HepG2 (cell line): ENCODE measurements at regions not wholly inside any gene's neighbourhood (a gene's known extent, or its start where the extent isn't known, plus 50 kb on each side); places are given as distances from the start of the nearest gene placed in this dataset.

Source experiments
- ATAC-seq: fragments of 200-7000 bp; cut with Tn5 transposase; 3 replicates; pipeline ENCODE4 v1.9.1; 2020; ENCODE audit warnings: mild to moderate bottlenecking, moderate library complexity
- BruUV-seq: library from RNA; stranded (reverse); fragments of 400-500 nt; replicated peaks from 2 replicates; lab custom pipeline; 2021; lab: Mats Ljungman, UMichigan
- CTCF ChIA-PET: fragments of 300-600 bp; formaldehyde crosslinking; extraction: SDS; loops from one replicate; lab custom pipeline; 2021; ENCODE audit warnings: low total read pairs, inconsistent platforms, low intra/inter-chr PET ratio; lab: Yijun Ruan, JAX
- POLR2A ChIA-PET: fragments of 350-600 bp; sonication (Branson Sonifier 250); formaldehyde crosslinking; loops from one replicate; lab custom pipeline; 2020; ENCODE audit warnings: antibody characterized with exemption, inconsistent platforms; lab: Yijun Ruan, JAX
- DNase-seq: peaks from one replicate; pipeline ENCODE4 v3.0.0-alpha.2; 2015; ENCODE audit warnings: low spot score
- FAIRE-seq: peaks from 3 replicates; lab custom pipeline; 2011; peaks lifted over from hg19 to GRCh38; lab: Jason Lieb, UNC
- H2AFZ ChIP-seq: one replicate; pipeline ENCODE4 v1.6.1; 2011; ENCODE audit warnings: low read length, inconsistent platforms
- H3K27ac ChIP-seq: fragments of 300-600 bp; 3 replicates; pipeline ENCODE4 v1.8.0; 2011; ENCODE audit warnings: mixed run types, mild to moderate bottlenecking, mixed read lengths, low read length, inconsistent platforms; ENCODE audit not compliant: insufficient read depth; ENCODE audit errors: extremely low read length
- H3K27me3 ChIP-seq, 2 experiments: fragments of 200-600 bp in 1 of 2; 2 replicates in 1 of 2; 3 replicates in 1 of 2; pipeline versions ENCODE4 v1.6.0 to v1.8.0; 2011; ENCODE audit warnings: low read length in 2 of 2, mild to moderate bottlenecking in 2 of 2, moderate library complexity in 2 of 2, inconsistent platforms in 1 of 2; ENCODE audit not compliant: insufficient read depth in 2 of 2, control insufficient read depth in 1 of 2
- H3K36me3 ChIP-seq, 2 experiments: fragments of 200-600 bp in 1 of 2; replicated peaks in 1 of 2; 2 replicates in 1 of 2; 3 replicates in 1 of 2; pipeline versions ENCODE4 v1.5.1 to v1.8.0; 2011; ENCODE audit warnings: low read length in 2 of 2, inconsistent platforms in 1 of 2; ENCODE audit not compliant: insufficient read depth in 2 of 2, control insufficient read depth in 1 of 2
- H3K4me1 ChIP-seq: 2 replicates; pipeline ENCODE4 v1.5.1; 2012; ENCODE audit warnings: low read length, inconsistent platforms; ENCODE audit not compliant: insufficient read depth
- H3K4me2 ChIP-seq: 2 replicates; pipeline ENCODE4 v1.6.0; 2011; ENCODE audit warnings: low read depth, low read length, inconsistent platforms
- H3K4me3 ChIP-seq, 3 experiments: fragments of 200-600 bp in 1 of 3; sonication (generic), shearing (Covaris generic) in 1 of 3; replicated peaks in 1 of 3; 2 replicates each; pipeline ENCODE4 v1.5.1; 2011 to 2016; ENCODE audit warnings: low read length in 3 of 3, inconsistent platforms in 2 of 3, low read depth in 2 of 3, mild to moderate bottlenecking in 2 of 3, control low read depth in 1 of 3, mixed read lengths in 1 of 3; ENCODE audit not compliant: insufficient read depth in 1 of 3
- H3K79me2 ChIP-seq: one replicate; pipeline ENCODE4 v1.6.1; 2011; ENCODE audit warnings: low read length, inconsistent platforms; ENCODE audit not compliant: insufficient read depth
- H3K9ac ChIP-seq: 2 replicates; pipeline ENCODE4 v1.6.0; 2011; ENCODE audit warnings: mild to moderate bottlenecking, low read depth, low read length, inconsistent platforms; ENCODE audit not compliant: insufficient read depth
- H3K9me3 ChIP-seq: 2 replicates; pipeline ENCODE4 v1.5.1; 2012; ENCODE audit warnings: mild to moderate bottlenecking, low read length
- H4K20me1 ChIP-seq: 2 replicates; pipeline ENCODE4 v1.6.0; 2011; ENCODE audit warnings: inconsistent platforms, mild to moderate bottlenecking, low read length, moderate library complexity; ENCODE audit not compliant: insufficient read depth
- CCDC6 ChIP-seq: sonication (generic); formaldehyde crosslinking; IDR thresholded peaks from 2 replicates; pipeline ENCODE4 v1.8.1; 2022; ENCODE audit warnings: mild to moderate bottlenecking, missing genetic modification reagents, moderate library complexity
- HDAC2 ChIP-seq: sonication (generic); formaldehyde crosslinking; IDR thresholded peaks from 2 replicates; pipeline ENCODE4 v1.4.0; 2020; ENCODE audit warnings: missing genetic modification reagents
- ISX ChIP-seq: sonication (generic); formaldehyde crosslinking; conservative IDR thresholded peaks from 2 replicates; pipeline ENCODE4 v1.5.0; 2020; ENCODE audit warnings: missing genetic modification reagents
- MIXL1 ChIP-seq: IDR thresholded peaks from 2 replicates; pipeline ENCODE4 v1.6.1; 2016
- PHF21A ChIP-seq: sonication (generic); formaldehyde crosslinking; IDR thresholded peaks from 2 replicates; pipeline ENCODE4 v1.5.0; 2020; ENCODE audit warnings: mild to moderate bottlenecking, missing genetic modification reagents
- SALL1 ChIP-seq: sonication (generic); formaldehyde crosslinking; IDR thresholded peaks from 2 replicates; pipeline ENCODE4 v1.8.0; 2022; ENCODE audit warnings: mild to moderate bottlenecking, missing genetic modification reagents
- SP140L ChIP-seq: sonication (generic); formaldehyde crosslinking; IDR thresholded peaks from 2 replicates; pipeline ENCODE4 v1.4.0; 2020; ENCODE audit warnings: missing genetic modification reagents, borderline replicate concordance
- XBP1 ChIP-seq: sonication (generic); formaldehyde crosslinking; IDR thresholded peaks from 2 replicates; pipeline ENCODE4 v1.5.0; 2020; ENCODE audit warnings: missing genetic modification reagents
- YEATS2 ChIP-seq: sonication (generic); formaldehyde crosslinking; IDR thresholded peaks from 2 replicates; pipeline ENCODE4 v1.4.0; 2020; ENCODE audit warnings: missing genetic modification reagents, borderline replicate concordance
- ZFP37 ChIP-seq: sonication (generic); formaldehyde crosslinking; IDR thresholded peaks from 2 replicates; pipeline ENCODE4 v1.4.0; 2020; ENCODE audit warnings: missing genetic modification reagents, borderline replicate concordance
- ZKSCAN5 ChIP-seq: sonication (generic); formaldehyde crosslinking; IDR thresholded peaks from 2 replicates; pipeline ENCODE4 v1.5.1; 2020; ENCODE audit warnings: mild to moderate bottlenecking, missing genetic modification reagents
- ZNF136 ChIP-seq: sonication (generic); formaldehyde crosslinking; IDR thresholded peaks from 2 replicates; pipeline ENCODE4 v1.8.1; 2022; ENCODE audit warnings: low read depth, mild to moderate bottlenecking, moderate library complexity, missing genetic modification reagents
- ZNF30 ChIP-seq: sonication (generic); formaldehyde crosslinking; IDR thresholded peaks from 2 replicates; pipeline ENCODE4 v1.5.0; 2020; ENCODE audit warnings: mild to moderate bottlenecking, missing genetic modification reagents
- ZNF329 ChIP-seq: sonication (generic); formaldehyde crosslinking; IDR thresholded peaks from 2 replicates; pipeline ENCODE4 v1.9.0; 2021; ENCODE audit warnings: low read depth, mild to moderate bottlenecking, missing genetic modification reagents
- ZNF468 ChIP-seq: sonication (generic); formaldehyde crosslinking; IDR thresholded peaks from 2 replicates; pipeline ENCODE4 v1.8.0; 2022; ENCODE audit warnings: mild to moderate bottlenecking, moderate library complexity, missing genetic modification reagents
- ZNF572 ChIP-seq: sonication (generic); formaldehyde crosslinking; IDR thresholded peaks from 2 replicates; pipeline ENCODE4 v1.5.1; 2020; ENCODE audit warnings: mild to moderate bottlenecking, missing genetic modification reagents
- ZNF761 ChIP-seq: sonication (generic); formaldehyde crosslinking; conservative IDR thresholded peaks from 2 replicates; pipeline ENCODE4 v1.4.0; 2020; ENCODE audit warnings: mild to moderate bottlenecking, missing genetic modification reagents
- WGBS: methylation state at CpG from one replicate; pipeline ENCODE4 v1.1.6; 2017; ENCODE audit warnings: low lambda C conversion rate; 5-methylcytosine and 5-hydroxymethylcytosine counted together
- in situ Hi-C: cut with HindIII; loops from 2 replicates; pipeline ENCODE4 v1.10.0; 2017; ENCODE audit warnings: low pct_unique_long_range_greater_than_20kb; ENCODE audit not compliant: extremely low pct_ligation_motif_present
- intact Hi-C: fragments of 100-400 bp; cut with micrococcal nuclease; formaldehyde crosslinking; loops from one replicate; pipeline ENCODE4 v1.10.0; 2022; ENCODE audit not compliant: unreplicated experiment
- TF ChIP-seq, protein P1 (sequence below): sonication (generic); formaldehyde crosslinking; IDR thresholded peaks from 2 replicates; pipeline ENCODE4 v1.4.0; 2020; ENCODE audit warnings: missing genetic modification reagents
- TF ChIP-seq, protein P2 (sequence below): sonication (generic); formaldehyde crosslinking; IDR thresholded peaks from 2 replicates; pipeline ENCODE4 v1.4.0; 2020; ENCODE audit warnings: missing genetic modification reagents, borderline replicate concordance

GRCh38 chr2:184305105-184305504 lies 293.2 kb upstream of the ZNF804A start:
- TF ChIP-seq CCDC6 (CRISPR knock-in tag): no peak
- TF ChIP-seq XBP1: no peak
- TF ChIP-seq SALL1: no peak
- TF ChIP-seq ZNF136 (CRISPR knock-in tag): no peak
- no peak for TF ChIP-seq ZNF30 (CRISPR knock-in tag)
- no peak for TF ChIP-seq SP140L (CRISPR knock-in tag)
- TF ChIP-seq ISX (CRISPR knock-in tag): no peak
- TF ChIP-seq, protein P1, sequence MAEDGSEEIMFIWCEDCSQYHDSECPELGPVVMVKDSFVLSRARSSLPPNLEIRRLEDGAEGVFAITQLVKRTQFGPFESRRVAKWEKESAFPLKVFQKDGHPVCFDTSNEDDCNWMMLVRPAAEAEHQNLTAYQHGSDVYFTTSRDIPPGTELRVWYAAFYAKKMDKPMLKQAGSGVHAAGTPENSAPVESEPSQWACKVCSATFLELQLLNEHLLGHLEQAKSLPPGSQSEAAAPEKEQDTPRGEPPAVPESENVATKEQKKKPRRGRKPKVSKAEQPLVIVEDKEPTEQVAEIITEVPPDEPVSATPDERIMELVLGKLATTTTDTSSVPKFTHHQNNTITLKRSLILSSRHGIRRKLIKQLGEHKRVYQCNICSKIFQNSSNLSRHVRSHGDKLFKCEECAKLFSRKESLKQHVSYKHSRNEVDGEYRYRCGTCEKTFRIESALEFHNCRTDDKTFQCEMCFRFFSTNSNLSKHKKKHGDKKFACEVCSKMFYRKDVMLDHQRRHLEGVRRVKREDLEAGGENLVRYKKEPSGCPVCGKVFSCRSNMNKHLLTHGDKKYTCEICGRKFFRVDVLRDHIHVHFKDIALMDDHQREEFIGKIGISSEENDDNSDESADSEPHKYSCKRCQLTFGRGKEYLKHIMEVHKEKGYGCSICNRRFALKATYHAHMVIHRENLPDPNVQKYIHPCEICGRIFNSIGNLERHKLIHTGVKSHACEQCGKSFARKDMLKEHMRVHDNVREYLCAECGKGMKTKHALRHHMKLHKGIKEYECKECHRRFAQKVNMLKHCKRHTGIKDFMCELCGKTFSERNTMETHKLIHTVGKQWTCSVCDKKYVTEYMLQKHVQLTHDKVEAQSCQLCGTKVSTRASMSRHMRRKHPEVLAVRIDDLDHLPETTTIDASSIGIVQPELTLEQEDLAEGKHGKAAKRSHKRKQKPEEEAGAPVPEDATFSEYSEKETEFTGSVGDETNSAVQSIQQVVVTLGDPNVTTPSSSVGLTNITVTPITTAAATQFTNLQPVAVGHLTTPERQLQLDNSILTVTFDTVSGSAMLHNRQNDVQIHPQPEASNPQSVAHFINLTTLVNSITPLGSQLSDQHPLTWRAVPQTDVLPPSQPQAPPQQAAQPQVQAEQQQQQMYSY (CRISPR knock-in tag): no peak
- TF ChIP-seq ZNF572: no peak
- no peak for TF ChIP-seq ZNF468 (CRISPR knock-in tag)
- TF ChIP-seq ZFP37: no peak
- no peak for TF ChIP-seq YEATS2 (CRISPR knock-in tag)
- TF ChIP-seq PHF21A (CRISPR knock-in tag): no peak
- TF ChIP-seq HDAC2 (CRISPR knock-in tag): no peak
- no peak for TF ChIP-seq ZKSCAN5 (CRISPR knock-in tag)
- TF ChIP-seq, protein P2, sequence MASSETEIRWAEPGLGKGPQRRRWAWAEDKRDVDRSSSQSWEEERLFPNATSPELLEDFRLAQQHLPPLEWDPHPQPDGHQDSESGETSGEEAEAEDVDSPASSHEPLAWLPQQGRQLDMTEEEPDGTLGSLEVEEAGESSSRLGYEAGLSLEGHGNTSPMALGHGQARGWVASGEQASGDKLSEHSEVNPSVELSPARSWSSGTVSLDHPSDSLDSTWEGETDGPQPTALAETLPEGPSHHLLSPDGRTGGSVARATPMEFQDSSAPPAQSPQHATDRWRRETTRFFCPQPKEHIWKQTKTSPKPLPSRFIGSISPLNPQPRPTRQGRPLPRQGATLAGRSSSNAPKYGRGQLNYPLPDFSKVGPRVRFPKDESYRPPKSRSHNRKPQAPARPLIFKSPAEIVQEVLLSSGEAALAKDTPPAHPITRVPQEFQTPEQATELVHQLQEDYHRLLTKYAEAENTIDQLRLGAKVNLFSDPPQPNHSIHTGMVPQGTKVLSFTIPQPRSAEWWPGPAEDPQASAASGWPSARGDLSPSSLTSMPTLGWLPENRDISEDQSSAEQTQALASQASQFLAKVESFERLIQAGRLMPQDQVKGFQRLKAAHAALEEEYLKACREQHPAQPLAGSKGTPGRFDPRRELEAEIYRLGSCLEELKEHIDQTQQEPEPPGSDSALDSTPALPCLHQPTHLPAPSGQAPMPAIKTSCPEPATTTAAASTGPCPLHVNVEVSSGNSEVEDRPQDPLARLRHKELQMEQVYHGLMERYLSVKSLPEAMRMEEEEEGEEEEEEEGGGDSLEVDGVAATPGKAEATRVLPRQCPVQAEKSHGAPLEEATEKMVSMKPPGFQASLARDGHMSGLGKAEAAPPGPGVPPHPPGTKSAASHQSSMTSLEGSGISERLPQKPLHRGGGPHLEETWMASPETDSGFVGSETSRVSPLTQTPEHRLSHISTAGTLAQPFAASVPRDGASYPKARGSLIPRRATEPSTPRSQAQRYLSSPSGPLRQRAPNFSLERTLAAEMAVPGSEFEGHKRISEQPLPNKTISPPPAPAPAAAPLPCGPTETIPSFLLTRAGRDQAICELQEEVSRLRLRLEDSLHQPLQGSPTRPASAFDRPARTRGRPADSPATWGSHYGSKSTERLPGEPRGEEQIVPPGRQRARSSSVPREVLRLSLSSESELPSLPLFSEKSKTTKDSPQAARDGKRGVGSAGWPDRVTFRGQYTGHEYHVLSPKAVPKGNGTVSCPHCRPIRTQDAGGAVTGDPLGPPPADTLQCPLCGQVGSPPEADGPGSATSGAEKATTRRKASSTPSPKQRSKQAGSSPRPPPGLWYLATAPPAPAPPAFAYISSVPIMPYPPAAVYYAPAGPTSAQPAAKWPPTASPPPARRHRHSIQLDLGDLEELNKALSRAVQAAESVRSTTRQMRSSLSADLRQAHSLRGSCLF (CRISPR knock-in tag): no peak
- no peak for TF ChIP-seq ZNF329 (CRISPR knock-in tag)
- no peak for TF ChIP-seq ZNF761
- no peak for TF ChIP-seq MIXL1
- TF ChIP-seq, all 625 proteins: peak for 0
- Histone ChIP-seq H3K9me3 (no peaks in the 10 kb centered on the region), H3K4me2 (no peak overlapping the region), H3K27me3 (no peaks in the 10 kb centered on the region), H3K27ac (no peak overlapping the region), H3K79me2 (no peaks in the 10 kb centered on the region), H3K4me1 (no peaks in the 10 kb centered on the region), H2AFZ (no peak overlapping the region), H3K9ac (no peak overlapping the region), H3K36me3 (no peaks in the 10 kb centered on the region), H3K4me3 (no peak overlapping the region), H4K20me1 (no peaks in the 10 kb centered on the region; the same call in 1 of the 2 replicates)
- in situ Hi-C loops: no loop called here
- 5% methylated on average over 4 of the region's 4 CpGs for WGBS
- FAIRE-seq (no peak), DNase-seq (no peak), ATAC-seq (no peak)
- BruUV-seq: no TSS peak
- POLR2A ChIA-PET: no interaction called here
- intact Hi-C loops: no loop called here
- CTCF ChIA-PET: no interaction called here
